ENCODE measurements at regions not wholly inside any gene's neighbourhood (a gene's known extent, or its start where the extent isn't known, plus 50 kb on each side); places are given as distances from the start of the nearest gene placed in this dataset.

- TF ChIP-seq CTCF (IDR thresholded peaks at IDR 0.05; ENCODE audit: insufficient read depth, low read length) = no peak
- no peak for TF ChIP-seq REST (IDR thresholded peaks at IDR 0.05; ENCODE audit: insufficient replicate concordance, low read depth)
- TF ChIP-seq SPI1 (IDR thresholded peaks at IDR 0.05; ENCODE audit: borderline replicate concordance, low read depth) = no peak
- TF ChIP-seq GABPA (IDR thresholded peaks at IDR 0.05; ENCODE audit: low read depth) = no peak
- TF ChIP-seq POLR2AphosphoS5 (IDR thresholded peaks at IDR 0.05; ENCODE audit: low read depth) = no peak
Observed at GRCh38 chr2:78963881-78964280, 61.6 kb upstream of the REG3G start.
